ENCODE measurements at regions not wholly inside any gene's neighbourhood (a gene's known extent, or its start where the extent isn't known, plus 50 kb on each side); places are given as distances from the start of the nearest gene placed in this dataset.
"Not testable (repeated sequence)": the region's sequence is repeated elsewhere in the genome, so short reads cannot be mapped to it uniquely, and the experiment has no call there.

- not testable (repeated sequence) for DNase-seq
Observed at GRCh38 chrX:40362291-40362690, 218.5 kb upstream of the ATP6AP2 start.

GRCh38 chrX:40360557-40360956 is 220.2 kb upstream of the ATP6AP2 start:
- no peak for DNase-seq

- DNase-seq = no peak
Observed at GRCh38 chrX:40359593-40359992, 221.2 kb upstream of the ATP6AP2 start.

GRCh38 chrX:40358994-40359393 is 221.8 kb upstream of the ATP6AP2 start:
- no peak for DNase-seq

GRCh38 chrX:40349251-40349650 is 231.5 kb upstream of the ATP6AP2 start:
- DNase-seq = no peak

GRCh38 chrX:40346379-40346778 is 234.4 kb upstream of the ATP6AP2 start:
- DNase-seq = no peak

- no peak for DNase-seq
Observed at GRCh38 chrX:40343319-40343718, 237.5 kb upstream of the ATP6AP2 start.

- DNase-seq = no peak
Observed at GRCh38 chrX:40340116-40340515, 240.7 kb upstream of the ATP6AP2 start.

- DNase-seq = no peak
Observed at GRCh38 chrX:40333344-40333743, 235.6 kb upstream of the BCOR start.

- no peak for DNase-seq
Observed at GRCh38 chrX:40331762-40332161, 234.0 kb upstream of the BCOR start.

GRCh38 chrX:40331353-40331752 is 233.6 kb upstream of the BCOR start:
- DNase-seq = no peak

- no peak for DNase-seq
Observed at GRCh38 chrX:40329616-40330015, 231.9 kb upstream of the BCOR start.

GRCh38 chrX:40327085-40327484 is 229.3 kb upstream of the BCOR start:
- DNase-seq = no peak

- DNase-seq = no peak
Observed at GRCh38 chrX:40326186-40326965, 228.6 kb upstream of the BCOR start.

- DNase-seq = no peak
Observed at GRCh38 chrX:40325161-40325560, 227.4 kb upstream of the BCOR start.

GRCh38 chrX:40323977-40324376 is 226.2 kb upstream of the BCOR start:
- DNase-seq = no peak

- DNase-seq = no peak
Observed at GRCh38 chrX:40320819-40321218, 223.1 kb upstream of the BCOR start.

GRCh38 chrX:40318801-40319200 is 221.0 kb upstream of the BCOR start:
- no peak for DNase-seq

GRCh38 chrX:40318076-40318475 is 220.3 kb upstream of the BCOR start:
- no peak for DNase-seq

- no peak for DNase-seq
Observed at GRCh38 chrX:40316502-40316901, 218.7 kb upstream of the BCOR start.

GRCh38 chrX:40314070-40314469 is 216.3 kb upstream of the BCOR start:
- DNase-seq = no peak

- DNase-seq = no peak
Observed at GRCh38 chrX:40313269-40313668, 215.5 kb upstream of the BCOR start.

- no peak for DNase-seq
Observed at GRCh38 chrX:40310447-40310846, 212.7 kb upstream of the BCOR start.

- no peak for DNase-seq
Observed at GRCh38 chrX:40310016-40310415, 212.3 kb upstream of the BCOR start.

- DNase-seq = no peak
Observed at GRCh38 chrX:40307871-40308270, 210.1 kb upstream of the BCOR start.

Data from CD4-positive, alpha-beta T cell treated with Interleukin-17A for 4 hours (primary cell).